Endothelial cell of umbilical vein (primary cell): ENCODE measurements at regions not wholly inside any gene's neighbourhood (a gene's known extent, or its start where the extent isn't known, plus 50 kb on each side); places are given as distances from the start of the nearest gene placed in this dataset.

ENCODE experiments used
- BruUV-seq: library from RNA; stranded (reverse); fragments of 400-500 nt; replicated peaks from 2 replicates; lab custom pipeline; 2021; lab: Mats Ljungman, UMichigan
- CTCF ChIA-PET: fragments of 300-600, 350-600 bp; sonication (Branson Sonifier 250); formaldehyde crosslinking; loops from one replicate; lab custom pipeline; 2021; ENCODE audit warnings: antibody characterized with exemption, inconsistent platforms; lab: Charles Lee
- POLR2A ChIA-PET: fragments of 300-600, 350-600 bp; sonication (Branson Sonifier 250); formaldehyde crosslinking; loops from one replicate; lab custom pipeline; 2021; ENCODE audit warnings: antibody characterized with exemption, inconsistent platforms; lab: Charles Lee
- DNase-seq: peaks from one replicate; pipeline ENCODE4 v3.0.0-alpha.2; 2011; ENCODE audit warnings: low read depth, low spot score
- FAIRE-seq: peaks from 2 replicates; lab custom pipeline; 2011; peaks lifted over from hg19 to GRCh38; lab: Jason Lieb, UNC
- H2AFZ ChIP-seq: 2 replicates; pipeline ENCODE4 v1.6.0; 2012; ENCODE audit warnings: low read depth, low read length, control low read depth, inconsistent platforms
- H3K27ac ChIP-seq: 2 replicates; pipeline ENCODE4 v1.5.1; 2011; ENCODE audit warnings: low read depth, mild to moderate bottlenecking, control low read depth, low read length, moderate library complexity; ENCODE audit not compliant: insufficient read depth
- H3K27me3 ChIP-seq, 2 experiments: 2 replicates each; pipeline versions ENCODE4 v1.6.0 to v1.6.1; 2011; ENCODE audit warnings: low read length in 2 of 2, mixed read lengths in 1 of 2; ENCODE audit not compliant: control insufficient read depth in 2 of 2, insufficient read depth in 2 of 2
- H3K36me3 ChIP-seq, 2 experiments: 2 replicates in 1 of 2; 3 replicates in 1 of 2; pipeline ENCODE4 v1.5.1; 2011; ENCODE audit warnings: low read length in 2 of 2, mild to moderate bottlenecking in 1 of 2, moderate library complexity in 1 of 2; ENCODE audit not compliant: control insufficient read depth in 2 of 2, insufficient read depth in 2 of 2; ENCODE audit errors: extremely low read depth in 1 of 2
- H3K4me1 ChIP-seq: 3 replicates; pipeline ENCODE4 v1.5.1; 2011; ENCODE audit warnings: mild to moderate bottlenecking, low read length; ENCODE audit not compliant: control insufficient read depth, insufficient read depth; ENCODE audit errors: extremely low read depth
- H3K4me2 ChIP-seq: 2 replicates; pipeline ENCODE4 v1.6.1; 2011; ENCODE audit warnings: low read length, control low read depth, mixed read lengths; ENCODE audit not compliant: insufficient read depth
- H3K4me3 ChIP-seq, 3 experiments: fragments of 200-600 bp in 1 of 3; sonication (generic), shearing (Covaris generic) in 1 of 3; replicated peaks in 1 of 3; 2 replicates each; pipeline ENCODE4 v1.5.1; 2011 to 2016; ENCODE audit warnings: control low read depth in 3 of 3, low read length in 3 of 3, mild to moderate bottlenecking in 2 of 3, inconsistent platforms in 1 of 3, low read depth in 1 of 3, moderate library complexity in 1 of 3; ENCODE audit not compliant: insufficient read depth in 1 of 3
- H3K79me2 ChIP-seq: 2 replicates; pipeline ENCODE4 v1.6.0; 2012; ENCODE audit warnings: low read length, inconsistent platforms; ENCODE audit not compliant: control insufficient read depth, insufficient read depth
- H3K9ac ChIP-seq: replicated peaks from 2 replicates; pipeline ENCODE3; 2011; ENCODE audit warnings: low read length, control low read depth; ENCODE audit not compliant: insufficient read depth; ENCODE audit errors: extremely low read depth
- H3K9me1 ChIP-seq: replicated peaks from 3 replicates; pipeline ENCODE4 v1.6.0; 2011; ENCODE audit warnings: mild to moderate bottlenecking, low read length; ENCODE audit not compliant: control insufficient read depth, insufficient read depth; ENCODE audit errors: extremely low read depth
- H3K9me3 ChIP-seq: replicated peaks from 2 replicates; pipeline ENCODE4 v1.5.1; 2012; ENCODE audit warnings: low read length, inconsistent platforms; ENCODE audit not compliant: control insufficient read depth, insufficient read depth
- H4K20me1 ChIP-seq: replicated peaks from 2 replicates; pipeline ENCODE3; 2011; ENCODE audit warnings: mild to moderate bottlenecking, low read length; ENCODE audit not compliant: control insufficient read depth, insufficient read depth; ENCODE audit errors: extremely low read depth
- EZH2 ChIP-seq: IDR thresholded peaks from 2 replicates; pipeline ENCODE4 v1.6.1; 2012; ENCODE audit warnings: borderline replicate concordance, low read depth, mild to moderate bottlenecking, moderate library complexity, low read length, inconsistent platforms; ENCODE audit not compliant: severe bottlenecking
- FOS ChIP-seq: IDR thresholded peaks from 2 replicates; pipeline ENCODE4 v1.6.1; 2011; ENCODE audit warnings: mild to moderate bottlenecking, low read length, moderate library complexity, borderline replicate concordance; ENCODE audit not compliant: insufficient read depth
- GATA2 ChIP-seq: IDR thresholded peaks from 2 replicates; pipeline ENCODE4 v1.7.0; 2011; ENCODE audit warnings: low read depth, mild to moderate bottlenecking, moderate library complexity, mixed read lengths, low read length; ENCODE audit not compliant: insufficient read length, insufficient read depth
- JUN ChIP-seq: IDR thresholded peaks from 2 replicates; pipeline ENCODE4 v1.6.1; 2011; ENCODE audit warnings: borderline replicate concordance, low read depth; ENCODE audit not compliant: insufficient read length, insufficient read depth
- MYC ChIP-seq: IDR thresholded peaks from one replicate; pipeline ENCODE4 v1.6.1; 2011; ENCODE audit warnings: mild to moderate bottlenecking, low read depth, low read length
- POLR2A ChIP-seq: IDR thresholded peaks from 2 replicates; pipeline ENCODE4 v1.6.1; 2012; ENCODE audit warnings: low read depth, mild to moderate bottlenecking, control low read depth, low read length
- POLR2AphosphoS5 ChIP-seq: IDR thresholded peaks from 2 replicates; pipeline ENCODE4 v1.6.1; 2012; ENCODE audit warnings: low read depth, mild to moderate bottlenecking, control low read depth, low read length, moderate library complexity; ENCODE audit not compliant: insufficient read depth
- dilution Hi-C: fragments of 300-500 bp; cut with MboI; formaldehyde crosslinking; loops from one replicate; pipeline ENCODE4 v1.15.0; 2019; ENCODE audit warnings: low sequenced_read_pairs; ENCODE audit not compliant: extremely low pct_ligation_motif_present
- intact Hi-C: fragments of 100-400 bp; cut with micrococcal nuclease; formaldehyde crosslinking; loops from one replicate; pipeline ENCODE4 v1.10.0; 2022
- TF ChIP-seq, protein P1 (sequence below): IDR thresholded peaks from 2 replicates; pipeline ENCODE4 v1.6.1; 2011; ENCODE audit not compliant: insufficient read depth, insufficient read length
- TF ChIP-seq, protein P2 (sequence below), 2 donors: IDR thresholded peaks; 1 replicate in 1 of 2; 2 replicates in 1 of 2; pipeline ENCODE4 v1.5.1; 2011; ENCODE audit warnings: low read length in 2 of 2, mild to moderate bottlenecking in 2 of 2, moderate library complexity in 2 of 2, control low read depth in 1 of 2, inconsistent platforms in 1 of 2, low read depth in 1 of 2; ENCODE audit not compliant: insufficient read depth in 1 of 2; ENCODE audit errors: extremely low read depth in 1 of 2

DNA sequence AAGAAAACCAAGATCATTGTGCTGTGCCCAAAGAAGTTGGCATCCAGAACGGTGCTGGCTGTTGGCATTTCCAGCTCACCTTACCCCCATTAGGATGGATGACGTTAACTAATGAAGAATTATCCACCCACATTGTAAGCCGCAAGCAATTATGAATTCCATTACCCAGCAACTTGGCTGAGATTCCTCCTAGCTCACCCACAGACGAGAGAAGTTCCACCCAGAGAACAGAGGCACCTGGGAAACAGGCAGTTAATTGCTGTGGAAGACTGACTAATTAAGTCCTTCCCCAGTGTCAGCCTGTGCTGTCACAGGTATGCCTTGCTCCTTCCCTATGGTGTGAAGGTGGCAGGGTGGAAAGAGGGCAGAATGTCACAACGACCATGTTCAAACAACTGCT, 456.2 kb upstream of the CDH5 start:
- CTCF ChIA-PET, result no interaction called here
- FAIRE-seq (no peak), DNase-seq (no peak)
- TF ChIP-seq, protein P1, sequence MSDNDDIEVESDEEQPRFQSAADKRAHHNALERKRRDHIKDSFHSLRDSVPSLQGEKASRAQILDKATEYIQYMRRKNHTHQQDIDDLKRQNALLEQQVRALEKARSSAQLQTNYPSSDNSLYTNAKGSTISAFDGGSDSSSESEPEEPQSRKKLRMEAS, result no peak
- TF ChIP-seq, protein P2, sequence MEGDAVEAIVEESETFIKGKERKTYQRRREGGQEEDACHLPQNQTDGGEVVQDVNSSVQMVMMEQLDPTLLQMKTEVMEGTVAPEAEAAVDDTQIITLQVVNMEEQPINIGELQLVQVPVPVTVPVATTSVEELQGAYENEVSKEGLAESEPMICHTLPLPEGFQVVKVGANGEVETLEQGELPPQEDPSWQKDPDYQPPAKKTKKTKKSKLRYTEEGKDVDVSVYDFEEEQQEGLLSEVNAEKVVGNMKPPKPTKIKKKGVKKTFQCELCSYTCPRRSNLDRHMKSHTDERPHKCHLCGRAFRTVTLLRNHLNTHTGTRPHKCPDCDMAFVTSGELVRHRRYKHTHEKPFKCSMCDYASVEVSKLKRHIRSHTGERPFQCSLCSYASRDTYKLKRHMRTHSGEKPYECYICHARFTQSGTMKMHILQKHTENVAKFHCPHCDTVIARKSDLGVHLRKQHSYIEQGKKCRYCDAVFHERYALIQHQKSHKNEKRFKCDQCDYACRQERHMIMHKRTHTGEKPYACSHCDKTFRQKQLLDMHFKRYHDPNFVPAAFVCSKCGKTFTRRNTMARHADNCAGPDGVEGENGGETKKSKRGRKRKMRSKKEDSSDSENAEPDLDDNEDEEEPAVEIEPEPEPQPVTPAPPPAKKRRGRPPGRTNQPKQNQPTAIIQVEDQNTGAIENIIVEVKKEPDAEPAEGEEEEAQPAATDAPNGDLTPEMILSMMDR (IDR thresholded peaks at IDR 0.05; ENCODE audit: extremely low read depth in 1 of 2, insufficient read depth in 1 of 2, low read depth in 1 of 2, low read length in 2 of 2), result no peak
- TF ChIP-seq MYC, result no peak
- no peak for TF ChIP-seq POLR2AphosphoS5
- no peak for TF ChIP-seq FOS
- TF ChIP-seq GATA2, result no peak
- no peak for TF ChIP-seq JUN
- TF ChIP-seq EZH2, result no peak
- TF ChIP-seq POLR2A, result no peak
- BruUV-seq, result no TSS peak
- H3K4me1 ChIP-seq, result no peaks in the 10 kb centered on the region
- dilution Hi-C loops, result no loop called here
- H3K9ac ChIP-seq, result no peak overlapping the region
- POLR2A ChIA-PET, result no interaction called here
- H3K36me3 ChIP-seq, result no peaks in the 10 kb centered on the region
- H3K27me3 ChIP-seq, result no peaks in the 10 kb centered on the region
- no peaks in the 10 kb centered on the region for H3K9me3 ChIP-seq
- no peak overlapping the region for H3K4me3 ChIP-seq
- no peak overlapping the region for H3K27ac ChIP-seq
- no peaks in the 10 kb centered on the region for H3K79me2 ChIP-seq
- no peaks in the 10 kb centered on the region for H3K9me1 ChIP-seq
- no peaks in the 10 kb centered on the region for H4K20me1 ChIP-seq
- H2AFZ ChIP-seq, result no peak overlapping the region
- no peak overlapping the region for H3K4me2 ChIP-seq
- intact Hi-C loops, result no loop called here
